HG02970 (cell line): ENCODE measurements at regions not wholly inside any gene's neighbourhood (a gene's known extent, or its start where the extent isn't known, plus 50 kb on each side); places are given as distances from the start of the nearest gene placed in this dataset.
"Not testable (repeated sequence)": the region's sequence is repeated elsewhere in the genome, so short reads cannot be mapped to it uniquely, and the experiment has no call there.

ENCODE experiments used
- ATAC-seq: cut with Tn5 transposase; IDR thresholded peaks from one replicate; pipeline ENCODE4 v1.9.1; 2021; ENCODE audit warnings: mild to moderate bottlenecking, moderate library complexity, moderate number of reproducible peaks; ENCODE audit not compliant: unreplicated experiment, low FRiP score

DNA sequence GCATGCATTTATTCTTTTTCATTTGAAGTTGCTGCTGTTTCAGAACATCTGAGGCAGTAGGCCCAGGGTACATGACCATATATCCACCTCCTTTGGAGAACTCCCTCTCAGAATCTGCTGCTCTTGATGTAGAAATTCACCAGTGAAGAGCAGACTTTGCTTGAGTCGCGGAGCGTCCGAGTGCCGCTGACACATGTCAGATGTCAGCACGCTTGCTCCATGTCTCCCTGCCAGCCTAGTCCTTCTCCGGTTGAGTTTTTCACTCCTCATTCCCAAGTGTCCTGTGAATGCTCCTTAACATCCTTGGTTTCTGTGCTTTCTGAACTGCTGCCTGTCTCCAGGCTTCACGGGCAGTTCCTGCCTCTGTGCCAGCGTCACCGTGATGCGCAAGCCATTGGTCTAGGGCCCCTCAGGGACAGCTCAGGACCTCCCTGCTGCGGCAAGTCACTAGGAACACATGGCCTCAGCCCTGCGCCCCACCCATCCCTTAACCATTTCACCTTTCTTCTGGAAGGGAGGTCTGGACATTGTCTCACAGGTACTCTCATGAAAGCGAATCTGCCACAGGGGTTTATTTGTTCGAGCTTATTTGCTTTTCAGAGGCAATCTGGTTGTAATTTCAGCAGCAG lies 93.1 kb upstream of the RBPJ start:
- ATAC-seq: no peak

- no peak for ATAC-seq
Measured at GRCh38 chr4:26228883-26229282, 91.9 kb upstream of the RBPJ start.

GRCh38 chr4:26229974-26230373 lies 90.8 kb upstream of the RBPJ start:
- no peak for ATAC-seq

GRCh38 chr4:26233350-26233749 lies 87.5 kb upstream of the RBPJ start:
- no peak for ATAC-seq

DNA sequence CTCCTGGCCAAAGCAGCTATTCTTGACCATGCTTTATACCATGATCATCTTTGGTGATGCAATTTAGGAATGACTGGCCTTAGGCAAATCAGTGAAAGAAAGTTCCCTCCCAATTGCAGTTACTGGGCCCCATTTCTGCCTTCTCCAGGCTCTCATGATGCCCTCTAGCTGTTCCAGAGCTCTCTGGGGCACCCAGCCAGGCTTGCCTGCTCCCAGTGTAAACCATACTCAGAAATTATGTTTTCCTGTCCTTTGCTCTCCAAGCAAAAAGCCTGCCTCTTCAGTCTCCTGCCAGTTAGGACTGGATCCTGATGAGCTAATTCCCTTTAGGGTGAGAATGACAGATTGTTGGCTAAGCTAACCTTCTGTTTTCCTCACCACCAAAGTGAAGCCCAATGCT lies 85.3 kb upstream of the RBPJ start:
- ATAC-seq: no peak

DNA sequence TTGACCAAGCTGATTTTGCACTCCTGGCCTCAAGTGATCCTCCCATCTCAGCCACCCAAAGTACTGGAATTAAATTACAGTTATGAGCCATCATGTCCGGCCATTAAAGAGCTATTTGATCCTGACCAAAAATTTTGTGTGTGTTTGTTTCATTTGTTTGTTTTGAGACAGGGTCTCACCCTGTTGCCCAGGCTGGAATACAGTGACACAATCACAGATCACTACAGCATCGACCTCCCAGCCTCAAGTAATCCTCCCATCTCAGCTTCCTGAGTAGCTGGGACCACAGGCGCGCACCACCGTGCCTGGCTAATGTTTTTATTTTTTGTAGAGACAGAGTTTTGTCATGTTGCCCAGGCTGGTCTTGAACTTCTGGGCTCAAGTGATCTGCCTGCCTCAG lies 82.9 kb upstream of the RBPJ start:
- no peak for ATAC-seq

DNA sequence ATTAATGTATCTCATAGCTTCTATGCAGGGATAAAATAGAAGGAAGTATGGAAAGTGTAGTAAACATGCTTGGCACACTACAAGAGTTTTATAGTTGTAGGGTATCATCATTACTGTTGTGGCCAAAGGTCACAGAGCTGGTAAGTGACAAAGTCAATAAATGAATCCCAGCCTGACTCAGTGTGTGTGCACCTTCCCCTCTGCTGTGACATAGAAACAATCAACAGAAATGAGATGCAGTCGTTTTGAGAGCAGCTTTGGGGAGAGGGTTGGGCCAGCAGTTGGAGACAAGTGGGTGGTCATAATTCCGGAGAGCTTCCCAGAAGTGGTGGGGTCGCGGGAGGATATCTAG lies 82.4 kb upstream of the RBPJ start:
- no peak for ATAC-seq

DNA sequence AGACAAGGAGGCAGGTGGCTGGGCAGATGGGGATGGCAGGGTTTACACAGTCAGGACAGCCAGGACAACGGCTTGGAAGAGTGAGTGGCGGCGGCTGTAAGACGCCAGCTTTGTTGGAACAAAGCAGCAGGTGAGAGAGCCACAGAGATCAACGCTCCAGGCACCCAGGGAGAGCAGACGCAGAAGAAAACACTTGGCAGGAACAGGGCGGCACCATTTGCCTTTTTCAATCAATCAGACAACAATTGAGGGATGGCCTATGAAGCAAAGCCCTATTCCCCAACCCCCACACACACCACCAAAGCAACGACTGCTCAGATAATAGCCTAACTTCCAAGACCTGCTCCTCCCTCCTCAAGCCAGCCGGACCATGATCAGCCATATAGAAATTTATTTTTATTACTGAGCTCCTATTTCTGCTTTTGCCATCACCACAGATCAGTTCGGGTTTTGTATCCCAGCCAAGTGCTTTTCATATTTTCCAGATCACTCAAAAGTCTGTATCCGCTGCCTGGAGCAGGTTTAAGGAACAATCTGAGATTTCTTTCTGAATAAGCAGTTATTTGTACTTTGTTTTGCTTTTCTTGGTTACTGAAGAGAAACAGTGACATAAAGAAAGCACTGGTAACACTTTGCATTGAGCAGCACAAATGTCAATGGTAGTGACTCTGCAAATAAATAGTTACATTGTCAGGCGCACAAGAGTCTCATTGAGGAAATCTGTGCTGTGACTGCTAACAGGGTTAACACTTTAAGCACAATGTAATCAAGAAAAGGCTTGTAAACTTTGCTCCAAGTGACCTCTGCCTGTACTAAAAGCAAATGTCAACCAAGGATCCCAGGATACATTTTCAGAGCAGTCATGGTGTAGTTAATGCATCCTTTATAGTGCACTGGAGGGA lies 81.8 kb upstream of the RBPJ start:
- no peak for ATAC-seq

DNA sequence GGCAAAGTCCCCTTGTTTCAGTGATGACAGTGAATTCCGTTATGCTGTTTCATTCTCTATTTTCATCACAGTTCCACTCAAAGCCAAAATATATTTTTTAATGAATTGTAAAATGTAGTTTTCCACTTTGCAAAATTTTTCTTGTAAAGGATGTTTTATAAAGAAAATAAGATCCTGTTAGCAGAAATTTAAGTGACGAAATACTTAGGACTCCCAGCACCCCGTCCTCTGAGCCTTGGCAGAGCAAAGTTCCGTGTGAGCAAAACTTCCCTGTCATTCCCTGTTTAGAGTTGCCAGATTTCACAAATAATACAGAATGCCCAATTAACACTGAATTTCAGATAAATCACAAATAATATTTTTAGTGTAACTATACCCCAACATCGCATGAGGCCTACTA lies 81.0 kb upstream of the RBPJ start:
- no peak for ATAC-seq

DNA sequence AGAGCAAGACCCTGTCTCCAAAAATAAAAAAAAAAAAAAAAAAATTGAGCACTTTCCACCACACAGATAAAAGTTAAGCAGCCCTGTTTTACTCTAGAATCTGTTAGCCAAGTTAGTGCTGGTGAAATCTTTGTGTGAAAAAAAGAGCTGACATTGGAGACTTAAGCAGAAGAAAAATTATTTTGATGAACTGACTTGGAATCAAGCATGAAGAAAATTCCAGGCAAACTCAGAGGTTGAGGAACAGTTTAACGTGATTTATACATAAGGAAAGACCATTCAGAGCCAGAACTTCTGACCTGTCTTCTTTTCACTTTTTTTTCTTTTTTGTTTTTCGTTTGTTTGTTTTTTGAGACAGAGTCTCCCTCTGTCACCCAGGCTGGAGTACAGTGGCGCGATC lies 79.6 kb upstream of the RBPJ start:
- ATAC-seq: no peak

DNA sequence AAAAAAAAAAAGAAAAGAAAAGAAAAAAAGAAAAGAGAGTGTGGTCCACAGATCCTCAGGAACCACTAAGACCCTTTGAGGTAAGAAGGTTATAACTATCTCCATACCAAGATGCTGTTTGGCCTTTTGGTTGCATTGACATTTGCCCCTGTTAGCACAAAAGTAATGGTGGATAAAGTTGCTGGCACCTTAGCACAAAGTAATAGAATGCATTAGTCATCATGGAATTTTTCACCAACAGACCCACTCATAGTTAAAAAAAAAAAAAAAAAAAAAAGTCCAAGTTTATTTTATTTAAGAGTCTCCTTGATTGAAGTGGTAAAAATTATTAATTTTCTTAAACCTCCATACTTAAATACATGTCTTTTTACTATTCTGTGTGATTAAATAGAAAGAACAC lies 78.4 kb upstream of the RBPJ start:
- ATAC-seq: no peak

GRCh38 chr4:26244138-26244537 lies 76.7 kb upstream of the RBPJ start:
- ATAC-seq: not testable (repeated sequence)

GRCh38 chr4:26248647-26249046 lies 72.2 kb upstream of the RBPJ start:
- ATAC-seq: no peak

DNA sequence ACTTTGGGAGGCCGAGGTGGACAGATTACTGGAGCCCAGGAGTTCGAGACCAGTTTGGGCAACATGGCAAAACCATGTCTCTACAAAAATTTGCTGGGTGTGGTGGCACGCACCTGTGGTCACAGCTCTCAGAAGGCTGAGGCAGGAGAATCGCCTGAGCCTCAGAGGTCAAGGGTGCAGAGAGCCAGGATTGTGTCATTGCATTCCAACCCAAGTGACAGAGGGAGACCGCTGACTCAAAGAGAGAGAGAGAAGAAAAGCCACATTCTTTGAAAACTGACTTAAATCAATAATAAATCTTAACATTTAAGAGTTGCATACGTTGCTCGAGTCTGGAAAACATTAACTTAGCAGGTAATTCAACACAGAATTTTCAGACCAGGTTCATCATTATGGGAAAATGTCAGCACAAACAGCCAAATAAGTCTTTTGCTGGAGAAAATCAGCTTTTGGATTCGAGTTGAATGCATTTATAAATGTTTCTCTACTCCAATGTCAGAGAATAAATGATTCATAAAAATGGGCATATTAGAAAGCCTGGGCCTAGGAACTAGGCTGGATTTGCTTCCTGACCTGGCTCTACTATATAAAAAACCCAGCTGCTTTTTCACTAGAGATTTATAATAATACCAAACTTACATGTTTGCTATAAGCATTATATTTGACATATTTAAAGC lies 68.3 kb upstream of the RBPJ start:
- ATAC-seq: no peak

- no peak for ATAC-seq
Measured at GRCh38 chr4:26253968-26254367, 66.8 kb upstream of the RBPJ start.

- no peak for ATAC-seq
Measured at GRCh38 chr4:26255989-26256388, 64.8 kb upstream of the RBPJ start.

DNA sequence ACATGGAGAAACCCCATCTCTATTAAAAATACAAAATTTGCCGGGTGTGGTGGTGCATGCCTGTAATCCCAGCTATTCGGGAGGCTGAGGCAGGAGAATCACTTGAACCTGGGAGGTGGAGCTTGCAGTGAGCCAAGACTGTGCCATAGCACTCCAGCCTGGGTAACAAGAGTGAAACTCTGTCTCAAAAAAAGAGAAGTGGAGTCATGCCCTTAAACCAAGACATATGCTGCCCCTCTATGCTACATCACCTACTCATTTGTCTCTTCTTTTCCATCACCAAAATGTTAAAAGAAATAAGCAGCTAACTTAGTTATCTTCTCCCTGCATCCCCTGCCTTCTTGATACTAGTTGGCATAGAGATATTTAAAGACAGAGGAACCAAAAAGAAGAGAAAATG lies 63.4 kb upstream of the RBPJ start:
- ATAC-seq: not testable (repeated sequence)

DNA sequence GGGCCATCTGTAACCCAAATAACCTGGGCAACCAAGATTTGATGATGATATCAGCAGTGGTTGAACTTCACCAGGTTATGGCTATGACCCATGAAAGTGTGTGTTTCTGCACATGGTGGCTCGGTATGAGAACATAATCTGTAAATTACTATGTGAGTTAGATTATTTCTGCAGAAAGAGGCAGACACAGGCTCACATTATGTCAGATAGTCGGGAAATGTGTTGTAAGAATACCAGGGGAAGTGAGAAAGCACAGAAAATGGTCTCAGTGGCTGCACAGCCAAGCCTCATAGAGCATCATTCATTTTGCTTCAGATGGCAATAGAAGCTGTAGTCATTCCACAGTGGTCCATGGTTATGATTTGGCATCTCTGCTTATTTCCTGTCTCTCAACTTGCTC lies 63.0 kb upstream of the RBPJ start:
- ATAC-seq: no peak

DNA sequence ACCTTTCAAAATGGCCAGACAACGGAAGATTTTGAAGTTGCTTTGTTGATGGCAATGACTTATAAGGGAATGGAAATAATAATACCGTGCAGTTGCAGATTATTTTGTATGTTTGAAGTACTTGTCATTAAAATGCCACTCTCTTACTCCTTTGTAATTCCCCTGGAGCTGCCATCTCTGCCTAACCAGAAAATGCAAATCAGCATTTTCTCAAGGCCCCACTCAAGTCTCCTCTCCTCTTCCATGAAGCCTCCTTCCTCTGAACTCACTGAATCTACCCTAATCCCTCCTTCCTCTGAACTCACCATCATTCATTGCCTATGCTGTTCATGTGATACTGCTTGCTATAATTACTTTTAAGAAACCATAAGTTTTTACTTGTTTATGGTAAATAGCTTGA lies 60.2 kb upstream of the RBPJ start:
- no peak for ATAC-seq

DNA sequence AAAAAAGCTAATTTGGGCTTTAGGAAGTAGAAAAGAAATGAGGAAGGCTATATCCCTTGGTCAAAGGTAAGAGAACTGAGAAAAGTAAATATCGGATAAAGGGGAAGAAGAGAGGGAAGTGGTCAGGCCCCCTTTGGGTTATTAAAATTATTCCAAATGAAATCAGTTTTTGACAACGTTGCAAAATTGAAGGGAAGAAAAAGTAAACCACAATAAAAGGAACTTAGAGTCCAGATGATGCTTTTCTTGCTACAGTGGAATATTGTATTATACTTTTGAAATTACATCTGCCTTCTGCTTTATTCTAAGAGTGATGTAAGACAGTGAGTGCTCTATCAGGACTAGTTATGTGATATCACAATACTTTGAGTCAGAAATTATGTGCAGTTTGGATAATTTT lies 59.4 kb upstream of the RBPJ start:
- ATAC-seq: no peak

DNA sequence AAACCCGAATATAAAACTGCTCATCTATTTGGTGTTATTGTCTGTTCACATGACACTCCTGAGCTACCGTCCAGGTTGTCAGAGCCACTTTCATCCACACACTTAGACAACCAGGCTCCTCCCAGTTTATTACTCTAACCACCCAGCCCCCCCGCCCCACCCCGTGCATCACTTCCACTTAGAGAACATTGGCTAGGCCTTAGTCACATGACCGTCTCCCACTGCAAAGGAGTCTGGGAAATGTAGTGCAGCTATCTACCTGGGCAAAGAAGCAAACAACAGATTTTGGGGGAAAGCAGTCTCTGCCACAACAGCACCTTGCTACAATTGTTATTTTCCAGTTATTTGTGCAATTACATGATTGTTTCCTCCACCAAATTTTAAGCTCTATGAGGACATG lies 57.6 kb upstream of the RBPJ start:
- ATAC-seq: no peak

DNA sequence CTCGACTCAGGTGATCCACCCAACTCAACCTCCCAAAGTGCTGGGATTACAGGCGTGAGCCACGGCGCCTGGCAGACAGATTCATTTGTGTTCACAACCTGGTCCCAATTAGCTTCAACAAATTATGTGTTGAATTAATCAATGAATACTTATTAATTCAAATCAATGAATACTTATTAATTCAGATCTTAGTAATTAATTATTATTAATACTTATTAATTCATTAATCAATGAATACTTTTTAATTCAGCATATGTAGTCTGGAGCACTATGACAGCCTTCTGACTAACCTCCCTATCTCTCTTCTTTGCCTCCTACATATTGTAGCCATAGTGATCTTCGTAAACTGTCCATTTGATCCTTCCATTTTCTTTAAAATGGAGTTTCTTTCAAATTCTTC lies 56.7 kb upstream of the RBPJ start:
- ATAC-seq: no peak
